ENCODE measurements at regions not wholly inside any gene's neighbourhood (a gene's known extent, or its start where the extent isn't known, plus 50 kb on each side); places are given as distances from the start of the nearest gene placed in this dataset.
"Not testable (repeated sequence)": the region's sequence is repeated elsewhere in the genome, so short reads cannot be mapped to it uniquely, and the experiment has no call there.

DNA sequence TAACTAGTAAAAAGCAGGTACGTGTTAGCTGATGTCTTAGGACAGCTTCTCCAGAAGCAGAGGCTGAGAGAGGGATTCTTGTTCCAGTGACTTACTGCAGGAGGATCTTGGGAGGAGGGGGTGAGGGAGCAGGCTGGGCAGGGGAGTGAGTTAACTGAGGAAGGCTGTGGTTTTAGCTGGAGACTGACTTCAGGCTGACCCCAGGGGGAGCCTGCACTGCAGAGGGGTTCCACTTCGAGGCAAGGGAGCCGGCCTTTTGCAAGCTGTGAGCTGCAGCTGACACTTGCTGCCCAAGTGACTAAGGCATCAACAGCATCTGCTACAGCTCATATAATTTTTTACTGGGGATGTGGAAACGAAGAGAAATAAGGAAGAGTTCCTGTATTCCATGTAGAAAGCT, 50.4 kb upstream of the SOD1 start:
- no peak for DNase-seq

DNA sequence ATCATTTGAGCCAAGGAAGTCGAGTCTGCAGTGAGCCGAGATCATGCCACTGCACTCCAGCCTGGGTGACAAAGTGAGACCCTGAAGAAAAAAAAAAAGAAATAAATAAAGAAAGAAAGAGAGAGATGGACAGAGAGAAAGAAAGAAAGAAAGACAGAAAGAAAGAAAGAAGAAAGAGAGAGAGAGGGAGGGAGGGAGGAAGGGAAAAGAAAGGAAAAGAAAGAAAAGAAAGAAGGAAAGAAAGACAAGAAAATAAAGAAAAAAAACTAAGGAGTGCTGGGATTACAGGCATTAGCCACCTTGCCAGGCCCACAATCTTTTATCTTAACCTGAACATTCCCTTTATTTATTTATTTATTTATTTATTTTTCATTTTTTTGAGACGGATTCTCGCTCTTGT, 51.7 kb upstream of the SOD1 start:
- DNase-seq: no peak

DNA sequence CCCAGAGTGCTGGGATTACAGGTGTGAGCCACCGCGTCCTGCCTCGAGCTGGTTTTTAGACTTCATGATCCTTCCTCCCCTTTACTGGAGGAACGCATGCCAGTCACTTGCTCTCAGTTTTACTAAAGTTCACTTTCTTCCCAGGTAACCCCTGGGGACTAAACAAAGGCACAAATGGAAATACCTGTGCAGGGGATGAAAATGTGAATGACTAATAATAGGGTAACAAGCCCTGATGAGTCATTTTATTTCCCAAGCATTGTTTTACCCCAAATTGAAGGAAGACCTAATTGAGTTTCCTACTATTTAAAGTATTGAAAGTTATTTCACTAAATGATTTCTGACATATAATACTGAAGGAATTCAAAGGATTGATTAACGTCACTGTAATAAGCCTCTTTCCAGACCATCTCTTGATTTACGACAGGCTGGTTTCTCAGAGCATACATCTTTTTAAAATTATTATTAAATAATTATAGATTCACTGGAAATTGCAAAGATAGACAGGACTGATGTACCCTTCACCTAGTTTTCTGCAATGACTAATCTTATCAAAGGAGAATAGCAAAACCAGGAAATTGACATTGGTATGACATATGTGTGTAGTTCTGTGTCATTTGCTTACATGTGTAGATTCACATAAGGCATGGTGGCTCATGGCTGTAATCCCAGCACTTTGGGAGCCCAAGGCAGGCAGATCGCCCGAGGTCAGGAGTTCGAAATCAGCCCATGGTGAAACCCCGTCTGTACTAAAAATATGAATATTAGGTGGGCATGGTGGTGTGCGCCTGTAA, 53.2 kb upstream of the SOD1 start:
- DNase-seq: no peak

DNA sequence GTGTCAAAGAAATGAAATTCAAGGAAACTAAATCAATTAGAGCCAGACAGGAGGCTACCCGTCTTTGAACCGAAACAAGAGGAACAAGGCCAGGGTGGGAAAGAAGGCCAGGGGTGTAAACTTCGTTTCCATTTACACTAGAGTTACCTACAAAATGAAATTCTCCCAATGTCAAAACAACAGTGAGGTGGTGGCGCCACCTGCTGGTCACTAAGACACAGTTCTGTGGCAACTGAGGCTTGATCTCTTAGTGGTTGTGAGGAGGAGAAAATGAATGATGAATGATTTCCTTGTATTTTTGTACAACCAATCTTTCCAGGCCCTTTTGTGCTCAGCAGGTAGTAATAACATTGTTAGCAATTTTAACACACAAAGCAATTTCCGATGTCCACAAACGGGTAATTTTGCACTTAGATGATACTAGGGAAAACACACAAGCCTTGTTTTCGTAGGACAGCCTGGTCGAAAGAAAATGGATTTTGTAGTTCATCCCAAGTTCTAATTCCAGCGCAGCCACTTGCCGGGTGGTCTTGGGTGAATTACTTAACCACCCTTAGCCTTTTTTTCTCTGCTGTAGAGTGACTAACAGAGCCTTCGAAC, 54.8 kb upstream of the SOD1 start:
- DNase-seq: peak; percentile 48

DNA sequence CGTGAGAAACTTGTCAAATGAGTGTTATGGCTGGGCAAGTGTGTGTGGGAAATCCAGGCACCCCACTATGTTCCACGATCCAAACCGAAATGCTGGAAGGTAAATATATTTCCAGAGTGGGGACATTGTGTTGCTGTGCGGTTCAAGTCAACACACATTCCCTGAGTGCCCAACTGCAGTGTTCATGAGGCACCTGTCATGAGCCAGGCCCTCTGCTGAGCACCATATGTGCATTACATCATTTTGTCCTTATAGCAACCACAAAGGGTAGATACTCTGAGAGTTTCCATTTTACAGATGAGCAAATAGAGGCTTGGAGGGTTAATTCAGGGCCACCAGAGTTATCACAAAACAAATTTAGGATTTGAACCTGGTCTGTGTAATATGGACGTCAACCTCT, 59.9 kb upstream of the SOD1 start:
- no peak for DNase-seq

DNA sequence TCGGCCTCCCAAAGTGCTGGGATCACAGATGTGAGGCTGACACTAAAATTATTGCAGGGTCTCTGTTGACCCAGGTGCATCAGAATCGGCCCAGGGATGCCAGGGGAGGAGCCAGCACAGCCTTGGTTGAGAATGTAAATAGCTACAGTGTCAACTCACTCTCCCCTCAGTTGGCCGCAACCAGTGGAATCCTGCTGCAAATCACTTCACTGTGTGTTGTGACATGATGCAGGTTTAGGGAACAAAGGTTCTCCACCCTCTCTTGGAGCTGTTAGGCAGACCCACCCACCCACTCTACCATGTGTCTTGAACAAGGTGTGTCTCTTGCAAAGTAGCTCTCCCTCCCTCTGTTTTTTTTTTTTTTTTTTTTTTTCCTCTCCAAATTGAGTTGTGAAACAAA, 60.5 kb upstream of the SOD1 start:
- DNase-seq: no peak

DNA sequence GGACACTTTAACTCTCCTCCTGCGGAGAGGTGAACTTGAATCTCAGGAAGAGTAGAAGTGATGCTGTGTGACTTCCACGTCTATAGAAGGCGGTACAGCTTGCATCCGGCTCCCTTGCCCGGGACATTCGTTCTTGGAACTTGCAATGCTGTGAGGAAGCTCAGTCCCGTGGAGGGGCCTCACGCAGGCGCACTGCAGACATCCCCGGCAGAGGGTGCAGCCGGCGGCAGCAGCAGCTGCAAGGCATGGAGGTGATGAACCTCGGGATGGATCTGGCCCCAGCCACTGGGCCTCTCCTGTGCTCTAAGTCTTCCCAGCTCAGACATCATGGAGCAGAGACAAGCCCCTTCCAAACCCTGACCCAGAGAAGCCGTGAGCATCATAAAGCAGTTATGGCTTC, 61.8 kb upstream of the SOD1 start:
- no peak for DNase-seq

DNA sequence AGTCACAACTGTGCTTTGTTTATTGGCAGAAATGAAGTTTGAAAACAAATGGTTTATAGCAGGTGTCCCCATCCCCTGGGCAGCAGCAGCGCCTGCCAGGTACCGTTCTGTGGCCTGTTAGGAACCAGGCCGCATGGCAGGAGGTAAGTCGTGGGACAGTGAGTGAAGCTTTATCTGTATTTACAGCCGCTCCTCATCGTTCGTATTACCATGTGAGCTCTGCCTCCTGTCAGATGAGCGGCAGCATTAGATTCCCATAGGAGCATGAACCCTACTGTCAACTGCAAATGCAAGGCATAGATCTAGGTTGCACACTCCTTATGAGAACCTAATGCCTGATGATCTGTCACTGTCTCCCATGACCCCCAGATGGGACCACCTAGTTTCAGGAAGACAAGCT, 63.4 kb upstream of the SOD1 start:
- DNase-seq: no peak

DNA sequence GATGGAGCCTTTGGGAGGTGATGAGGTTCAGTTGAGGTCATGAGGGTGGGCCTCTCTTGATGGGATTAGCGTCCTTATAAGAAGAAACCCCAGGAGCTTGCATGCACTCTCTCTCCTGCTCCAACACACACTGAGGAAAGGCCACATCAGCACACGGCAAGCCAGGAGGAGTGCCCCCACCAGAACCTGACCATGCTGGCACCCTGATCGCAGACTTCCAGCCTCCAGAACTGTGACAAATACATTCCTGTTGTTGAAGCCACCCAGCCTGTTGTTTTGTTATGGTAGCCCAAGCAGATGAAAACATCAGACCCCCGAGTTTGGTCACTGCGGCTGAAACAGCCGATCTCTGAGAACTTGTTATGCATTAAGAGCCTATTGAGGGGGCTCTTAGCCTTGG, 64.8 kb upstream of the SOD1 start:
- no peak for DNase-seq

DNA sequence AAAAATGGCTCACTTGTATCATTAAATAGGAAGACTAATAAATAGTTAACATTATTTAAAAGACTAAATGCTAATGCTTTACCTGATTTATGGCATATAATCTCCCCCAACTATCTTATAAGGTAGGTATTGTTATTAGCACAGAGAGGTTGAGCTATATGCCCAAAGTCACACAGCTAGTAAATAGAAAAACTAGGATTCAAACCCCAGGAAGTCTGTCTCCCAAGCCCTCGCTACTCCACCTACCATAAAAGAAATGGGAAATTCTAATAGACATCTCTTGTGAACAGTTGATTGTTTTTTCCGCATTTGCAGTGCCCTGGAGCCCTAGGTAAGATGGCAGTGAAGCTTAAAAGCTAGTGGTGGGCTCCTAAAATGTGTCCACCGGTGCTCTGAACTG, 65.2 kb upstream of the SOD1 start:
- DNase-seq: no peak

DNA sequence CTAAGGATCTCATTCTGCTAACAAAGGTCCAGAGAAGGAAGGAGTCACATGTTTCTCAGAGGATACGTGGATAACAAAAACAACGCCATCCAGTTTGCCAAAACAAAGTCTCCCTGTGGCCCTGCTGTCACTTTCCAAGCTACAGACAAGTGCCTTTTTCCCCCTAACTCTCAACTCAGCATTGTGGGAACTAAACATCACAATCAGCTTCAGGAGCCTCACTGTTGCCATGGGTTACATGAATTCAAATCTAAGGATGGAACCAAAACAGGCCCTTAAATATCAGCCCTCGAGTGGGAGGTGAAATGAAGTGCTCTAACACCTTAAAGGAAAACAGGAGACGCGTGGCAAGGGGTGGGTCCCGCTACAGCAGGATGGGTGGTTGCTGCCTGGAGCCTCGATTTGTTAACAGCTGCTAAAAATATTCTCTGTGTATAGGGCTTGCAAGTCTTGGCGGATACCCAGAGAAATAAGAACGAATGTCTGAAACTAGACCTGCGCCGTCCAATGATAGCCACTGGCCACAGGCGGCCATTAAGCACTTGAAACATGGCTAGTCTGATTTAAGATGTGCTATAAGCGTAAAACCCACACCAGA, 66.4 kb upstream of the SOD1 start:
- no peak for DNase-seq

DNA sequence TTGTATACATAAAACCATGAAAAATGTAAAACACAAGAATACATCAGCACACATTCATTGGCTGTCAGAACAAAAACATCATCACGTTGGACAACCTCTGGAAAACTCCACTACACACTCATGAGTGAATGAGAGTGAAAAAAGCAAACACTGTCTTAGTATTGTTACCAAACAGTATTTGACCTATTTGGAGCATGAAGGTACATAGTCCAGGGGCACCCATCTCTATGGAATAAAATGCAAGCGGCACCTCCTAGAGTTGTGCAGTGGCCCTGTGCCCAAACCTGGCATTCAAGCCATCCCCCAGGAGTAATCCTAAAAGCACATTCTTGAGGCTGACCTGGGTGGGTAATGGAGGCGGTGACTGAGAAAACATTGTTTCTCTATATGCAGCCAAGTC, 67.0 kb upstream of the SOD1 start:
- DNase-seq: no peak

DNA sequence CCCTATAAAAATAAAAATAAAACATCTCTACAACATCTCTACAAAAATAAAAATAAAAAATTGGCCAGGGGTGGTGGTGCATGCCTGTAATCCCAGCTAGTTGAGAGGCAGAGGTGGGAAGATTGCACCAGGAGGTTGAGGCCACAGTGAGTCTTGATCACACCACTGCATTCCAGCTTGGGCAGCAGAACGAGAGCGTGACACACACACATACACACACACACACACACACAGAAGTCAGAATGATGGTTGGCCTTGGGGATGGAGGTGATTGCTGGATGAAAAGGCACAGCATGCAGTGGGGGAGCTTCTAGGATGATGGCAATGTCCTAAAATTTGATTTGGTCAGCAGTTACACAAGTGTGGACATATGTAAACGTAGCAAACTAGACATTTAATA, 69.7 kb upstream of the SOD1 start:
- no peak for DNase-seq

DNA sequence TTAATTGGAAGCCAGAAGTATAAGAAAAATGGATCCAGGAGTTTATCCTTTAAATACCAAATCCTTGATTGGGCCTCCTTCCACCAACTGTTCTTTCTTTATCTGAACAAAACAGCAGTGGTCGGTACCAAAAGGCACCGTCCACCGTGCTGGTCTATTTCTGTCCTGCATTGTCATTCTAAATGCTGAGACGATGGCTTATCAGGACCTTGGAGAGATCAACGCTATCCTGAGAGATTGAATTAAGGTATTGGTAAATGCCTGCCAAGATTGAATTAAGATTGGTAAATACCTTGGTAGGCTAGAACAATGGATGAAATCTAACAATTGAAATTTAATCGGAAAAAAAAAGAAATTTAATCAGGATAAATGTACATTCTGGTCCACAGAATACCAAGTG, 73.4 kb upstream of the SOD1 start:
- no peak for DNase-seq

DNA sequence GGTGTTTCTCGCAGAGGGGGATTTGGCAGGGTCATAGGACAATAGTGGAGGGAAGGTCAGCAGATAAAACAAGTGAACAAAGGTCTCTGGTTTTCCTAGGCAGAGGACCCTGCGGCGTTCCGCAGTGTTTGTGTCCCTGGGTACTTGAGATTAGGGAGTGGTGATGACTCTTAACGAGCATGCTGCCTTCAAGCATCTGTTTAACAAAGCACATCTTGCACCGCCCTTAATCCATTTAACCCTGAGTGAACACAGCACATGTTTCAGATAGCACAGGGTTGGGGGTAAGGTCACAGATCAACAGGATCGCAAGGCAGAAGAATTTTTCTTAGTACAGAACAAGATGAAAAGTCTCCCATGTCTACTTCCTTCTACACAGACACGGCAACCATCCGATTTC, 75.6 kb upstream of the SOD1 start:
- not testable (repeated sequence) for DNase-seq

DNA sequence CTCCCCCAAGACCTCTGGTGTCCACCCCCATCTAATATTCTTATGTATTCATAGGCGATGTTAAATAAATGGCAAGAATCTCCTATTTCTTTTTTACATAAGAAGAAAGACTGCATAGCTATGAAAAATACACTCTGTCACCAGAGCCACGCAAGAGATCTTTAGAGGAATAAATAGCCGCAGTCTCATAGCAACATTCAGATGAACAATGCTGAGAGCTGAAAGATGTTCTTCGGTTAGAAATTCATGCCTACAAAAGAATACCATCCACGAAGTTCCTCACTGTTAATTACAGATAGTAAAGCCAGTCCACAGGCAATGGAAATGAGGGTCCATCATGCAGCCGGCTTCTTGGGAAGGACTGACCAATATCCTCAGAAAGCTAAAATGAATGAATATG, 76.0 kb upstream of the SOD1 start:
- no peak for DNase-seq

DNA sequence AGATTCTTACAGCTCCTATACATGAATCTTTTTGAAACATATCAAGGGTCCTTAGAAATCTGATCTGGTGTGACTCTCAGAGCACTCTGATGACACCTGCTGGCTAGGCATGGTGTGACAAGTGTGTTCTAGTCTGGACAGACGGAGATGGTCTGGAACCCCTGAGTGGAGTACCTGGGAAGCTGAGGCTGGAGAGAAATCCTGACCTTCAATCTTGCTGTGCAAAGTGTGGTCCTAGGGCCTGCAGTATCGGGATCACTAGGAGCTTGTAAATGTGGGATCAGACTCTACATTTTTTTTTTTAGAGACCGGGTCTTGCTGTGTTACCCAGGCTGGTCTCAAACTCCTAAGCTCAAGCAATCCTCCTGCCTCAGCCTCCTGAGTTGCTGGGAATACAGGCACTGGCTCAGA, 78.6 kb upstream of the SOD1 start:
- DNase-seq: peak; percentile 58

DNA sequence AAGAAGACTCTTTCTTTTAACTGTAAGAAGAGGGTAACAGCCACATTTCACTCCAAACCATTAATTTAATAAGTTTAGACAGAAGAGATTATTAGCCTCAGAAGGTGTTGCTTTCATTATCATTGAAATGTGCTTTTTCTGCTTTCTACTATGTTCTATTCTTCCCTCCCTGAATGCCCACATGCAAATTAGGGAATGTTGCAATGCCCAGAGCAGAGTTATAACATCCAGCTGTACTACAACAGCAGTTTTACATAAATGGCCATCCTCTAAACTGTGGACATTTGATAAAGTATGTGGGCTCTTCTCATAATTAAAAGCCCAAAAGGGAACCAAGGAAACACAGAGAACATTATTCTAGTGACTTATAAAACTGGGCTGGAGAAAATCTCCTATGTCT, 82.2 kb upstream of the SOD1 start:
- no peak for DNase-seq

DNA sequence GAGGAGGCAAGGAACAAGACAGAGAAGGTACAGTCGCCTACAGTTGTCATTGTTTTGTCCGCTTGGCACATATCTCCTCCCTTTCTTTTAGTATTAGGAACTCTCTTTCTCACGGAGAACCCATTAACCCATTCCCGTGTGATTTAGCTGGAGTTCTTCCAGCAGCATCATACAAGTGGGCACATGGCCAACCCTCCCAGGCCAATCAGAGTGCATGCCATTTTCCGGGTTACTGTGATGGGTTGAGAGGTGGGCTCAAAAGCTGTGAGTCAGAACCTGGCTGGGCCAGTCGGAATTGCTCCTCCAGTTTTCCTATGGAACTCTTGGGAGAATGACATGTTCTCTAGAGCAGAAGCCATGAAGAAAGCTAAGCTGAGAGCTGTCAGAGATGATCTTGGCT, 83.1 kb upstream of the SOD1 start:
- no peak for DNase-seq

DNA sequence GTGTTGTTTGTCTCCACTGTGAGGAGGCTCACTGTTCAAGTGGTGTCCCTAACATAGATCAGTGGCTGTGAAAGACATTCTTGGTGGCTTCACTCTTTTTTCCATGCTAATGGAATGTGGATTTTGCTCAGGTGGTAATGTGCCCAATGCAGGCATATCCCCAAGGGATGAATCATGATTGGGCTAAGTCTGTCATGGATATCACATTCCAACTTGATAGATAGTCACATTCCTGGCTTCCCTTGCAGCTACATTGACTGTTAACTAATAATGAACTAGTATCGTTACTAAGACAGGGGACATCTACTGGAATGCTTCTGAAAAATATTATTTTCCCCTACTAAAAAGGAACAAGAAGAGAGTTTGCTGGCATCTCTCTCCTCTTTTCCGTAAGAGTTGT, 86.3 kb upstream of the SOD1 start:
- no peak for DNase-seq

DNA sequence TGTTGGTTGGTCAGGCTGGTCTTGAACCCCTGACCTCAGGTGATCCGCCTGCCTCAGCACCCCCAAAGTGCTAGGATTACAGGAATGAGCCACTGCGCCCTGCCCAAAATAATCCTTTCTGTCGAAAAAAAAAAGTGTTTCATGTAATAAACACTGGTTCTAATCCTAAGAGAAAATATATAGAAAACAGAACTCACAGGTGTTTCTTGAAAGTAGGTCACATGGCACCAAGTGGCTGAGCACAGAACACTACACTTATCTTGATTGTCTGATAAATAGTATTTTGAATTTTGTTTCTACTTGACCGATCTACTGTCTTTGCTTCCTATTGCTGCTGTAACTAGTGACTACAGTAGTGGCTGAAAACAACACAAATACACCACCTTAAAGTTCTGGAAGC, 87.6 kb upstream of the SOD1 start:
- no peak for DNase-seq

DNA sequence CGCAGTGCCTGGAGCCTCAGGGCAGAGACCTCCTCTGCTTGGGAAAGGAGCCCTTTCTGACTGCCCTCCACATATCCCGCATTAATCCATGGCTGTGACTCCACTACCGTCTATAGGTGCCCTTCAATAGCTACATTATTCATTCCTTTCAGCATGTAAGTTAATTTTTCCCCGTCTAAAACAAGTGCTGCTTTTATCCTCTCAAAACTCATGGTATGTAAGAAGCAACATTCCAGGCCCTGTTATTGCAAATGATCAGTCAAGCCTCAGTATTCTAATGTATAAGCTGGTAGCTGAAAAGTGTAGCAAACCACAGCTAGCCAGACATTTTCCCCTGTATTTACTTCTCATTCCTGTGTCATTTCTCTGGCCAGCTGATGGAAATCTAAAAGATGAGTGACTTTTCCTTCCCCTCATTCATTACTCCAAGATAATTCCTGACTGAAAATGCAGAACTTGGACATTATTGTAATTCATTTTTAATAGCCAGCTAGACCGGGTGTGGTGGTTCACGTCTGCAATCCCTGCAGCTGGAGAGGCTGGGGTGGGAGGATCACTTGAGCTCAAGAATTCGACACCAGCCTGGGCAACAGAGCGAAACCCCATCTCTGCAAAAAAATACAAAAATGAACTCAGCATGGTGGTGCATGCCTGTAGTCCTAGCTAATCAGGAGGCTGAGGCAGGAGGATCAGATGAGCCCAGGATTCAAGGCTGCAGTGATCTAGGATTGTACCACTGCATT, 88.5 kb upstream of the SOD1 start:
- DNase-seq: no peak

DNA sequence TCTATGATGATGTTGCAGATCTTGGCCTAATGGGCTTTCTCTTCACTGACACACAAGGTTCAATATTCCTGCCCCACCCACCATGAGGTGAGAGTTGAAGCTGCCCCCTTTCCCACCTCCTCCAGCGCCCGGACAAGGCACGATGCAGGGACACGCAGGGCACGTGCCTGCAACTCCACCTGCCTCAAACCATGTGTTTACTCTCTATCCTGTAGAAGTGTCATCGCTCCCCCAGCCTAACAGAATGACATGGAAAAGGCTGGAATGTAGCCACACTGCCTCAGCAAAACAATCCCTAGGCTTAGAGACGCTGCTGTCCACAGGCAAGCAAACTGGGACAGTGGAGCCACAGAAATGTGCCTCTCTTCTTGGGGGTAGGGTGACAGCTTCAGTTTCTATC, 92.9 kb upstream of the SOD1 start:
- no peak for DNase-seq

DNA sequence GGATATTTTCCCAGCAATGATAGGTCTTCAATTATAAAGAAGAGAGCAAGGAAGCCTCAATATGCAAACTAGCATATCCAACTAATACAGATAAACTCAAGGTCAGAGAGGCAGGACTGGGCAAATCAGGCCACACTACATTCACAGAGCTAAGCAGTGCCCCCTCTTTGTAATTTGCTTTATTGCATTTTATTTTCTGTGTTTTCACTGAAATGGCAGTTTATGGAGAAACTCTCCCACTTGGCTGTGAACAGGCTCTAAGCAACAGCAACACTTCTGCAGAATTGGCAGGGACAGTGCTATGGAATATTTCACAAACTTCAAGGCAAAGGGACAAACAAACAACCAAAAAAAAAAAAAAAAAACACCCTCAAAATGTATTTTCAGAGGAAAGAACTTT, 93.4 kb upstream of the SOD1 start:
- no peak for DNase-seq

All from central memory CD4-positive, alpha-beta T cell (primary cell).